ENCODE measurements at regions not wholly inside any gene's neighbourhood (a gene's known extent, or its start where the extent isn't known, plus 50 kb on each side); places are given as distances from the start of the nearest gene placed in this dataset.

DNA sequence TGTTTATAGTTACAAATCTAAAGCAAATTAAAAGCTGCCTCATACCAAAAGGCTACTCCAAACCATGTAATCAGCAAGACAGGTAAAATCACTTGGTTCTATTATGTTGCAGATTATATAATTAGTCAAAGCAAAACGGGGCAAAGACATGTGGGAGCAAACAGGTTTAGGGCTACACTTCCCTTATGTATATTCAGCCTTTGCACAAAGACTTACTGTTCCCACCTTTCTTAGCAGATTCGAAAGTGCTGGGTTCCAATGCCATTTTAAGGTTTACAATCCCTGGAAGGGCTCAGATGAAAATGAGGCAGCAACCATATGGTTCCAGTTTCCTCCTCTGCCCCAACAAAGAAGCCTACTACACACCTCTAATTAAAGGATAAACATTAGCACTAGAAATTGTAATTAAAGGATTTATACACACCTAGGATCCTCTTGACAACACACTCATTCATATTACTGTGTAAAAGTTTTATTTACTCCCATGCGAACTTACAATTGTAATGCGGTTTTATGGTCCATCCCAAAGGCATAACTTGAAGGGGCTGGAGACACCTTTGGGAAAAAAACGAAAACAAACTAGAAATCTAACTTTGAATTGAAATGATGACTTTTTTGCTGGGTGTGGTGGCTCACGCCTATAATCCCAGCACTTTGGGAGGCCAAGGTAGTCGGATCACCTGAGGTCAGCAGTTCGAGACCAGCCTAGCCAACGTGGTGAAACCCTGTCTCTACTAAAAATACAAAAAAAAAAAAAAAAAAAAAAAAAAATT lies 117.3 kb upstream of the PKN2 start:
- no peak for TF ChIP-seq CTCF (IDR thresholded peaks at IDR 0.05)
- H3K27ac ChIP-seq: no peak overlapping the region
- H3K36me3 ChIP-seq: no peaks in the 10 kb centered on the region
- H3K27me3 ChIP-seq (ENCODE audit: low read depth): no peaks in the 10 kb centered on the region
- DNase-seq (no peak), ATAC-seq (no peak)
- intact Hi-C loops (cut with DNase I): no loop called here
- H3K4me1 ChIP-seq: no peaks in the 10 kb centered on the region
- no peak overlapping the region for H3K4me3 ChIP-seq
- H3K9me3 ChIP-seq: no peaks in the 10 kb centered on the region

GRCh38 chr1:88571506-88571905 lies 112.6 kb upstream of the PKN2 start:
- H3K4me1 ChIP-seq: no peaks in the 10 kb centered on the region
- H3K9me3 ChIP-seq: no peaks in the 10 kb centered on the region
- no peak for TF ChIP-seq CTCF (IDR thresholded peaks at IDR 0.05)
- no peaks in the 10 kb centered on the region for H3K36me3 ChIP-seq
- H3K27ac ChIP-seq: no peak overlapping the region
- ATAC-seq (no peak), DNase-seq (no peak)
- no peaks in the 10 kb centered on the region for H3K27me3 ChIP-seq (ENCODE audit: low read depth)
- intact Hi-C loops (cut with DNase I): no loop called here
- no peak overlapping the region for H3K4me3 ChIP-seq

DNA sequence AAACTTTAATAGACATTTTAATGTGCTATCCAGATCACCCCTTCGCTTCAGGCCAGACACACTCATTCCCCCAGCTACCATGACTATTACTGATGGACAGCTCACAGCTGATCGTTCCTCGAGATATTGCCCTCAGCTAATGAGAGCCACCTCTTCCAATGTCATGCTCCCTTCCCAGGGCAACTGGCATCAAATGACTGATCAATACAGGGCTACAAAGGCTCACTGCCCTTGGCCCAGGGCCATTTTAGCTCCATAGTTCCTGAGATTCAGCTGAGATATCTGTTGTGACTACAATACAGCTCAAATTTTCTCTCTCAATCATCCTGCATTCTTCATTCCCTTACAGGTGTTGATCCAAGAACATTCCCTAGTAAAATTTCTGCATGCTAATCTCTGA lies 104.5 kb upstream of the PKN2 start:
- H3K9me3 ChIP-seq: no peaks in the 10 kb centered on the region
- intact Hi-C loops (cut with DNase I): no loop called here
- H3K4me3 ChIP-seq: no peak overlapping the region
- TF ChIP-seq CTCF (IDR thresholded peaks at IDR 0.05): no peak
- H3K27me3 ChIP-seq (ENCODE audit: low read depth): no peaks in the 10 kb centered on the region
- no peak for ATAC-seq
- H3K27ac ChIP-seq: no peak overlapping the region
- H3K4me1 ChIP-seq: no peaks in the 10 kb centered on the region
- no peak for DNase-seq
- H3K36me3 ChIP-seq: no peaks in the 10 kb centered on the region

GRCh38 chr1:88581703-88582102 lies 102.4 kb upstream of the PKN2 start:
- no peak for ATAC-seq
- Histone ChIP-seq H3K4me1 (no peaks in the 10 kb centered on the region), H3K9me3 (no peaks in the 10 kb centered on the region), H3K36me3 (no peaks in the 10 kb centered on the region), H3K27ac (no peak overlapping the region), H3K4me3 (no peak overlapping the region), H3K27me3 (ENCODE audit: low read depth) (no peaks in the 10 kb centered on the region)
- intact Hi-C loops (cut with DNase I): no loop called here
- no peak for DNase-seq
- no peak for TF ChIP-seq CTCF (IDR thresholded peaks at IDR 0.05)

GRCh38 chr1:88593358-88593757 lies 90.7 kb upstream of the PKN2 start:
- ATAC-seq (no peak), DNase-seq (no peak)
- Histone ChIP-seq H3K4me1 (no peaks in the 10 kb centered on the region), H3K36me3 (no peaks in the 10 kb centered on the region), H3K27me3 (ENCODE audit: low read depth) (no peaks in the 10 kb centered on the region), H3K4me3 (no peak overlapping the region), H3K9me3 (peaks cover 6% of the 10 kb centered on the region), H3K27ac (no peak overlapping the region)
- TF ChIP-seq CTCF (IDR thresholded peaks at IDR 0.05): no peak
- intact Hi-C loops (cut with DNase I): no loop called here
